ENCODE measurements at regions not wholly inside any gene's neighbourhood (a gene's known extent, or its start where the extent isn't known, plus 50 kb on each side); places are given as distances from the start of the nearest gene placed in this dataset.

- TF ChIP-seq, protein P1, sequence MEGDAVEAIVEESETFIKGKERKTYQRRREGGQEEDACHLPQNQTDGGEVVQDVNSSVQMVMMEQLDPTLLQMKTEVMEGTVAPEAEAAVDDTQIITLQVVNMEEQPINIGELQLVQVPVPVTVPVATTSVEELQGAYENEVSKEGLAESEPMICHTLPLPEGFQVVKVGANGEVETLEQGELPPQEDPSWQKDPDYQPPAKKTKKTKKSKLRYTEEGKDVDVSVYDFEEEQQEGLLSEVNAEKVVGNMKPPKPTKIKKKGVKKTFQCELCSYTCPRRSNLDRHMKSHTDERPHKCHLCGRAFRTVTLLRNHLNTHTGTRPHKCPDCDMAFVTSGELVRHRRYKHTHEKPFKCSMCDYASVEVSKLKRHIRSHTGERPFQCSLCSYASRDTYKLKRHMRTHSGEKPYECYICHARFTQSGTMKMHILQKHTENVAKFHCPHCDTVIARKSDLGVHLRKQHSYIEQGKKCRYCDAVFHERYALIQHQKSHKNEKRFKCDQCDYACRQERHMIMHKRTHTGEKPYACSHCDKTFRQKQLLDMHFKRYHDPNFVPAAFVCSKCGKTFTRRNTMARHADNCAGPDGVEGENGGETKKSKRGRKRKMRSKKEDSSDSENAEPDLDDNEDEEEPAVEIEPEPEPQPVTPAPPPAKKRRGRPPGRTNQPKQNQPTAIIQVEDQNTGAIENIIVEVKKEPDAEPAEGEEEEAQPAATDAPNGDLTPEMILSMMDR (IDR thresholded peaks at IDR 0.05 in 4 of 5, conservative IDR thresholded peaks at IDR 0.05 in 1 of 5), result no peak
- no peak for TF ChIP-seq POLR2A (IDR thresholded peaks at IDR 0.05)
- in situ Hi-C loops (cut with MboI; ENCODE audit: low sequenced_read_pairs in 4 of 4), result no loop called here
Measured at GRCh38 chr13:110965755-110966134, 50.9 kb upstream of the ANKRD10 start.

DNA sequence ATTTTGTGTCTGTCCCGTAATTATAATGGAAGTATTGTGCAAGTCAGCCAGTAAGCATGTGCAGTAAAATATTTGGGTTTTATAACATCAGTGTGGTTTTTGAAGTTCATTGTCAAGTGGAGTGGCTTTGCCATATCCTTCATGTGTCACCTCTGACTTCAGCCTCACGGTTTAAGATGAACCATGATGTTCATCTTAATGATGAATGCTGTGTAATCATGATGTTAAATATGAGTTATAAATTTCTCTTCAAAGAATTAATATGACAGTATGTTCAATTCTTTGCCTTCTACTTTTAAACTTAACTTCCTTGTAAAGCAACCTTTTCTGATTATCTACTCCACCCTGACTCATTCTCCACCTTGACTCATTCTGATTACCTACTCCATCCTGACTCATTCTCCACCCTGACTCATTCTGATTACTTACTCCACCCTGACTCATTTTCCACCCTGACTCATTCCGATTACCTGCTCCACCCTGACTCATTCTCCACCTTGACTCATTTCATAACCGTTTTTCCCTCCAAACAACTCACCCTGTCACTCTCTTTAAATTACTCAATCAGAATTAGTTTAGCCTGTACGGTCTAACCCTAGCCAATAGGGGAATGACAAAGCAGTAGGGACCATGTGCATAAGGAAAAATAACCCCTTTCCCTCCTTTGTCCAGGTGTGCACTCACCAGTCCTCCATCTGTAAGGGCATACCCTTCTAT lies 50.3 kb upstream of the ANKRD10 start:
- Histone ChIP-seq H3K27ac (no peak overlapping the region), H3K9me3 (peaks cover 0 to 11% (median 0%) of the 10 kb centered on the region in 3 donors), H3K4me1 (no peaks in the 10 kb centered on the region), H3K4me3 (no peak overlapping the region), H3K27me3 (no peaks in the 10 kb centered on the region), H3K36me3 (no peaks in the 10 kb centered on the region)
- DNase-seq (no peak), ATAC-seq (no peak)
- in situ Hi-C loops (cut with MboI; ENCODE audit: low sequenced_read_pairs in 4 of 4) (no loop called here), intact Hi-C loops (cut with DNase I; ENCODE audit: low total_unique reads) (no loop called here)
- TF ChIP-seq POLR2A (IDR thresholded peaks at IDR 0.05), result no peak
- TF ChIP-seq, protein P1 (IDR thresholded peaks at IDR 0.05 in 4 of 5, conservative IDR thresholded peaks at IDR 0.05 in 1 of 5), result no peak

More at GRCh38 chr13:110965755-110966134, 50.9 kb upstream of the ANKRD10 start:
- H3K4me1 ChIP-seq, result no peaks in the 10 kb centered on the region
- DNase-seq (no peak), ATAC-seq (no peak)
- intact Hi-C loops (cut with DNase I; ENCODE audit: low total_unique reads), result no loop called here
- H3K27me3 ChIP-seq, result no peaks in the 10 kb centered on the region
- H3K27ac ChIP-seq, result no peak overlapping the region
- peaks cover 0 to 11% (median 0%) of the 10 kb centered on the region in 3 donors for H3K9me3 ChIP-seq
- no peaks in the 10 kb centered on the region for H3K36me3 ChIP-seq
- no peak overlapping the region for H3K4me3 ChIP-seq

All from gastrocnemius medialis (tissue), 4 donors.